ENCODE measurements at regions not wholly inside any gene's neighbourhood (a gene's known extent, or its start where the extent isn't known, plus 50 kb on each side); places are given as distances from the start of the nearest gene placed in this dataset.

DNA sequence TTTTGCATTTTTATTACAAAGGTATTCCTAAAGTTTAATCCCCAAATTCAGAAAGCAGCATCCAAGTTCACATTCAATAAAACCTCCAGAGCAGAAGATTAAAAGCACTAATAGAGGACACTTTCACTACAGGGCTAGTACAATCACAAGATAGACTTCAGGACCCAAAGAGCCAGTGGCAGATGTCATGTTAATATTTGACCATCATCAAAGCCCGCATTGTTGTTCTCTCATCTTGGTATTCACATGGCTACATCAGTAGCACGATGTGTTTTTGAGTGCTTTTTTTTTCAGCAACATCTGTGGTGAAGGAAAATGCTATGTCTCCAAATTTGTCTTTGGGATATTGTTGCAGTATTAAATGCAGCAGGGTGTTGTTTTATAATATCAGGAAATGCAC is 134.3 kb downstream of the ARL4A start:
- Histone ChIP-seq H3K36me3 (no peaks in the 10 kb centered on the region), H3K4me3 (no peak overlapping the region), H3K27ac (no peak overlapping the region), H3K9me3 (no peaks in the 10 kb centered on the region), H3K4me1 (peaks cover 3% of the 10 kb centered on the region), H3K27me3 (no peaks in the 10 kb centered on the region)
- DNase-seq (ENCODE audit: low spot score in 2 of 2): no peak
- no peak for TF ChIP-seq POLR2AphosphoS5 (IDR thresholded peaks at IDR 0.05)
- TF ChIP-seq, protein P1, sequence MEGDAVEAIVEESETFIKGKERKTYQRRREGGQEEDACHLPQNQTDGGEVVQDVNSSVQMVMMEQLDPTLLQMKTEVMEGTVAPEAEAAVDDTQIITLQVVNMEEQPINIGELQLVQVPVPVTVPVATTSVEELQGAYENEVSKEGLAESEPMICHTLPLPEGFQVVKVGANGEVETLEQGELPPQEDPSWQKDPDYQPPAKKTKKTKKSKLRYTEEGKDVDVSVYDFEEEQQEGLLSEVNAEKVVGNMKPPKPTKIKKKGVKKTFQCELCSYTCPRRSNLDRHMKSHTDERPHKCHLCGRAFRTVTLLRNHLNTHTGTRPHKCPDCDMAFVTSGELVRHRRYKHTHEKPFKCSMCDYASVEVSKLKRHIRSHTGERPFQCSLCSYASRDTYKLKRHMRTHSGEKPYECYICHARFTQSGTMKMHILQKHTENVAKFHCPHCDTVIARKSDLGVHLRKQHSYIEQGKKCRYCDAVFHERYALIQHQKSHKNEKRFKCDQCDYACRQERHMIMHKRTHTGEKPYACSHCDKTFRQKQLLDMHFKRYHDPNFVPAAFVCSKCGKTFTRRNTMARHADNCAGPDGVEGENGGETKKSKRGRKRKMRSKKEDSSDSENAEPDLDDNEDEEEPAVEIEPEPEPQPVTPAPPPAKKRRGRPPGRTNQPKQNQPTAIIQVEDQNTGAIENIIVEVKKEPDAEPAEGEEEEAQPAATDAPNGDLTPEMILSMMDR (IDR thresholded peaks at IDR 0.05): no peak
- WGBS: 78% methylated on average over 2 of the region's 2 CpGs

DNA sequence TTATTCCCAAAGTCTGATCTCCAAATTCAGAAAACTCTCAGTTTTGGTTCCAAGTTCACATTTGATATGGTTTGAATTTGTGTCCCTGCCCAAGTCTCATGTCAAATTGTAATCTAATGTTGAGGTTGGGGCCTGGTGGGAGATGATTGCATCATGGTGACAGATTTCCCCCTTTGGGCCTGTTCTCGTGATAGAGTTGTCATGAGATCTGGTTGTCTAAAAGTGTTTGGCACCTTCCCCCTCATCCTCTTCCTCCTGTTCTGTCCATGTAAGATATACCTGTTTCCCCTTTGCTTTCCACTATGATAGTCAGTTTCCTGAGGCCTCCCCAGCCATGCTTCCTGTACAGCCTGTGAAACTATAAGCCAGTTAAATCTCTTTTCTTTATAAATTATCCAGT is 138.6 kb downstream of the ARL4A start:
- H3K4me1 ChIP-seq: peaks cover 9% of the 10 kb centered on the region
- WGBS: 84% methylated on average over 1 of the region's 1 CpG

DNA sequence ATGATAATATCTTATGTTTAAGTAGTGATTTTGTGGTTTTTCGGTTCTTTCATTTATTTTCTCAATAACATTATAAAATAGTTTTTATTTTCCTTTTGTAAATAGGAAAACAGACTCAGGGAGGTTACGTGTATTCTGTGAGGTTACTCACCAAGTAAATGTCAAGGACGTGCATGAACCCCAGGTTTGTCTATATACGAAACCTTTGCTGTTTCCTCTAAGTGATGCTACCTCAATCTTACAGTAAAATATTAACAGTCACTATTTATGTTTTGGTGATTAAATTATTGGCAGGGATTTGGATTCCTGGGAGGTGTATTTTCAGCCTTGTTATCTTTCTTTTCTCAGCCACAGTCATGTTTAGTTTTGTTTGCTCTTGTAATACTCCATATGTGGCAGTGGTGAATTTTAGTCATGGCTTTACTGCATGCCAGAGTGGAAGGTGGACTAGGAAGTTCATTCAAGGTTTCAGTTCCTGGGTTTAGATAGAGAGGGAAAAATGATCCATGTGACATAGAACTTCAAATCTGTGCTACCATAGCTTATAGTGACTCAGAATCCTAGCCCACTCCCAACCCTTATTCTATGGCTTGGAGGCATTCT is 139.9 kb downstream of the ARL4A start:
- H3K27me3 ChIP-seq: no peaks in the 10 kb centered on the region
- peaks cover 9% of the 10 kb centered on the region for H3K4me1 ChIP-seq
- H3K9me3 ChIP-seq: no peaks in the 10 kb centered on the region
- TF ChIP-seq POLR2A (IDR thresholded peaks at IDR 0.05) (no peak), EP300 (IDR thresholded peaks at IDR 0.05) (no peak), POLR2AphosphoS5 (IDR thresholded peaks at IDR 0.05) (no peak)
- TF ChIP-seq, protein P1 (IDR thresholded peaks at IDR 0.05): no peak
- no peak overlapping the region for H3K27ac ChIP-seq
- 64% methylated on average over 4 of the region's 4 CpGs for WGBS
- H3K36me3 ChIP-seq: no peaks in the 10 kb centered on the region
- no peak for DNase-seq (ENCODE audit: low spot score in 2 of 2)
- H3K4me3 ChIP-seq: no peak overlapping the region

More for the DNA sequence above, 138.6 kb downstream of the ARL4A start:
- Histone ChIP-seq H3K27me3 (no peaks in the 10 kb centered on the region), H3K36me3 (no peaks in the 10 kb centered on the region), H3K9me3 (no peaks in the 10 kb centered on the region), H3K27ac (no peak overlapping the region), H3K4me3 (no peak overlapping the region)
- TF ChIP-seq EP300 (IDR thresholded peaks at IDR 0.05): no peak
- TF ChIP-seq POLR2AphosphoS5 (IDR thresholded peaks at IDR 0.05): no peak
- TF ChIP-seq, protein P1 (IDR thresholded peaks at IDR 0.05): no peak
- no peak for TF ChIP-seq POLR2A (IDR thresholded peaks at IDR 0.05)
- DNase-seq (ENCODE audit: low spot score in 2 of 2): no peak

DNA sequence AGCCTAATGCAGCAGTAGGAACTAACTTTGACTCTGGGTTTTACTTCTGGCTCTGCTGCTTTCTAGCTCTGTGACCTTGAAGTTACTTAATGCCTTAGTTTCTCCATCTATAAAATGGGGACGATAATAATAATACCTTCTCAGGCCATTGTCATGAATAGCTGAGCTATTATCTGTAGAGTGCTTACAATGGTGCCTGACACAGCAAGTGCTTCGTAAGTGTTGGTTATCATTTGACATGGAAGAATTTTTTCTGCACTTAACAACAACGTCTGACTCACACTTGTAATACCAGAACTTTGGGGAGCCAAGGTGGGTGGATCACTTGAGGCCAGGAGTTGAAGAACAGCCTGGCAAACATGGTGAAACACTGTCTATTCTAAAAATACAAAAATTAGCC is 140.5 kb downstream of the ARL4A start:
- H3K27ac ChIP-seq: no peak overlapping the region
- H3K9me3 ChIP-seq: no peaks in the 10 kb centered on the region
- TF ChIP-seq, protein P1 (IDR thresholded peaks at IDR 0.05): no peak
- TF ChIP-seq EP300 (IDR thresholded peaks at IDR 0.05) (no peak), POLR2A (IDR thresholded peaks at IDR 0.05) (no peak), POLR2AphosphoS5 (IDR thresholded peaks at IDR 0.05) (no peak)
- H3K4me3 ChIP-seq: no peak overlapping the region
- WGBS: 56% methylated on average over 3 of the region's 3 CpGs
- H3K36me3 ChIP-seq: no peaks in the 10 kb centered on the region
- H3K27me3 ChIP-seq: no peaks in the 10 kb centered on the region
- no peak for DNase-seq (ENCODE audit: low spot score in 2 of 2)
- peaks cover 9% of the 10 kb centered on the region for H3K4me1 ChIP-seq

DNA sequence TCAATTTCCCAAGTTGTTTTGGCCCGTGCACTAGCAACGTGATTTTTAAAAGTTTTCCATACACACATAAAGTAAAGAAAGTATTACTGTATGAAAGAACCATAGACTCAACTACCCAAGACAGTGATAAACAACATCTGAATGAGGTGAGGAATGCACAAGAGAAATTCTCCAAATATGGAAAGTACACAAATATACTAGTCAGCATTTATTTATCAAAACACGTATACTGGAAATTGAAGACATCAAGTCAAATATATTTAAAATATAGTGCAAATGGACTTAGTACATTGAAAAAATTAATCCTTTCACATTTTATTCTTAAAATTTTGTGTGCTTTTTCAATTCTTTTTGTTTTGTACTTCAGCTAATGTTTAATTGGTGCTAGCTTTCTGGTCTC is 143.6 kb downstream of the ARL4A start:
- no peak overlapping the region for H3K27ac ChIP-seq
- H3K36me3 ChIP-seq: no peaks in the 10 kb centered on the region
- no peaks in the 10 kb centered on the region for H3K9me3 ChIP-seq
- no peak overlapping the region for H3K4me3 ChIP-seq
- WGBS: 74% methylated on average over 3 of the region's 3 CpGs
- H3K27me3 ChIP-seq: no peaks in the 10 kb centered on the region
- peaks cover 9% of the 10 kb centered on the region for H3K4me1 ChIP-seq
- no peak for DNase-seq (ENCODE audit: low spot score in 2 of 2)
- TF ChIP-seq EP300 (IDR thresholded peaks at IDR 0.05): no peak
- TF ChIP-seq POLR2AphosphoS5 (IDR thresholded peaks at IDR 0.05): no peak
- TF ChIP-seq POLR2A (IDR thresholded peaks at IDR 0.05): no peak
- TF ChIP-seq, protein P1 (IDR thresholded peaks at IDR 0.05): no peak

All from suprapubic skin (tissue), 4 donors.